Renal cortical epithelial cell (primary cell): ENCODE measurements at regions not wholly inside any gene's neighbourhood (a gene's known extent, or its start where the extent isn't known, plus 50 kb on each side); places are given as distances from the start of the nearest gene placed in this dataset.
A peak's percentile ranks its signal among the peaks of the same experiment; 100 is the strongest.
"Not testable (repeated sequence)": the region's sequence is repeated elsewhere in the genome, so short reads cannot be mapped to it uniquely, and the experiment has no call there.

ENCODE experiments used
- DNase-seq: peaks from one replicate; pipeline ENCODE4 v3.0.0-alpha.2; 2011; ENCODE audit warnings: low read depth

DNA sequence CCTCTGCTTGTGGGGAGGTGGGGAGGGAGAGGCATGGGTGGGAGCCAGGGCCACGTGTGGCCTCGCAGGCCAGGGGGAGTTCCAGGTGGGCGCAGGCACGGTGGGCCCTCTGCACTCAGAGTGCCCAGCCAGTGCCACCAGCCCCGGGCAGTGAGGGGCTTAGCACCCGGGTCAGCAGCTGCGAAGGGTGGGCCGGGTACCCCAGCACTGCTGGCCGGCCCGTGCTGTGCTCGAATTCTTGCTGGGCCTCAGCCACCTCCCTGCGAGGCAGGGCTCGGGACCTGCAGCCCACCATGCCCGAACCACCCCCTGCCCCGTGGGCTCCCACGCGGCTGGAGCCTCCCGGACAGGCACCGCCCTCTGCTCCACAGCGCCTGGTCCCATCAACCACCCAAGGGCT is 1277.2 kb downstream of the JRKL start:
- no peak for DNase-seq

DNA sequence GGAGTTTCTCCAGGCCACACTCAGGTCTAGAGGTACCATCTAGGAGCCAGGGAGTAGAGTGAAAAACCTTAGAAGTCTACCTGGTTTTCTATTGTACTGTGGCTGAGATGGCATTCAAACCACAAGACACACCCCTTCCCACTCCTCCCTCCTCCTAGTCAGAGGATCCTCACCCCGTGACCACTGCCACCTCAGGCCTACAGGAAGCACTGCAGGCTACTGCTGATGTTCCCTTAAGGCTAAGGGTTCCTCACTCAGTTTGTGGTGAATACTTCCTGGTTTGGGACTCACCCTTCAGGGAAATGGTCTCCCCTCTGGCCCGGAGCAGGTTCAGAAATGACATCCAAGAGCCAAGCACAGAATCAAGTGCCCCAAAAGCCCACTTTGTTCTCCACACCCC is 1293.9 kb downstream of the JRKL start:
- peak; percentile 27 for DNase-seq

DNA sequence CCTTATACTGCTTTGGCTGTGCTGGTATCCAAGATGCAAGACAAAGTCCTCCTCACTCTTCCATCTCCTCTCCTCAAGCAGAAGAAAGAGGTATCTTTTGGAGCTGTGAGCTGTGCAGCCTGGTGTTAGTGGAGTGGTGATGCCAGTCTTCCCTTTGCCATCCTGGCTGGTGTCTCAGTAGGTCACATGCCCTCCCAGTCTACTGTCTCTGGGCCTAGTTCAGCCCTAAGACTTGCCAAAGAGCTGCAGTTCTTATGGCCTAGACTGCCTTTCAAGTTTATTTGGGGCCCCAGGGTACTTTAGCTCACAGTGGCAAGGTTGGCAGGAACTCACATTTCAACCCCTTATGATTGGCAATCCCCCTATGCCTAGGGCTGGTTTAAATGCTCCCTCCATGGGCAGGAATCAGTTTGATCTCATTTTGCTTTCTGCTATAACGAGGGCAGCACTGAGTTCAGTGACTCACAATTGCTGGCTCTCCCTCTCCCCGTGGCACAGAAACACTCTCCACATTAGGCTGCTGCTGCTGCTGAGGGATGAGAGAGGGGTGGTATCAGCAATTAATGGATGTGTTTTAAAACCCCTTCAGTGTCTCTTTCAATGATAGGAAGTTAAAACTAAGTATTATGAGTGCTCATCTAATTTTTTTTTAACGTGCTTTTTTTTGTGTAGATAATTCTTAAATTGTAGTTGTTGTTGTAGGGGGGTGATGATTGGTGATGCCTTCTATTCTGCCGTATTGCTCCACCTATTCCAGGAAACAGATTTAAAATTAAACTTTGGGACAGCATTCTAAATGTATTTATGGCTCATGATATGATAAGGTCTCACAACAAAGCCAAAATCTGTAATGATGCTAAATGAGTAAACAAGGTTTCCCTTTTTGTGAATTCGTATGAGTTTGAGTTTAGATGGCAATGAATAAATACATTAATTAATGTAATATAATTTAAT is 1295.0 kb downstream of the JRKL start:
- no peak for DNase-seq

DNA sequence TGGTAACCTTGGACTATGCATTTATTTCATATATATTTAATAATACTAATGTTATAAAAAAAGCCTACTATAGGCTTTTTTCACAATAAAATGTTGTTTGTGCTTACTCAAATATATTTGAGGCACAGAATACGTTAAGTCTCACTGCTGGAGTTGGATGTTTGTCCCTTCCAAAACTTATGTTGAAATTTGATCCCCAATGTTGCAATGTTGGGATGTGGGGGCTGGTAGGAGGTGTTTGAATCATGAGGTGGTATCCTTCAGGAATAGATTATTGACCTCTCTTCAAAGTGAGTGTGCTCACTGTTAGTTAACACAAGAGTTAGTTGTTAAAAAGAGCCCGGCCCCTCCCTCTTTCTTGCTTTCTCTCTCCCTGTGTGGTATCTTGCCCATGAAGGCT is 1295.9 kb downstream of the JRKL start:
- DNase-seq = no peak

DNA sequence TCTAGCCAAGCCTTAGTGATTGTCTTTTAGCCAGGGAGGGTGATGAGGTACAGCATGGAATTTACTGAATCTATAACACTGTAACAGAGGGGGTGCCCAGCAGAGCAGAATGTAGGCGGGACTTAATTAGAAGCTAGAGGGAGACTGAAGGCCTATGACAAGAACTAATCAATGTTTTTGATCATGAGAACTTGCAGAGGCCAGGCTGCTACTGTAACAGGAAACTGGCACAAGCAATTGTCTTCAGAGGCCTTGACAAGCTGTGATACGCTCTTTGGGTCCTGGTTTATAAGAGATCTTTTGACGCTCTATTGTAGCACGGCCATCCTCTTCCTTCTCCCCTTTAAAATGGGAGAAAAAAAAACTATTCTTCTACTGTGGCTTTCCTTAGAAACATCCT is 1297.3 kb downstream of the JRKL start:
- DNase-seq = no peak

DNA sequence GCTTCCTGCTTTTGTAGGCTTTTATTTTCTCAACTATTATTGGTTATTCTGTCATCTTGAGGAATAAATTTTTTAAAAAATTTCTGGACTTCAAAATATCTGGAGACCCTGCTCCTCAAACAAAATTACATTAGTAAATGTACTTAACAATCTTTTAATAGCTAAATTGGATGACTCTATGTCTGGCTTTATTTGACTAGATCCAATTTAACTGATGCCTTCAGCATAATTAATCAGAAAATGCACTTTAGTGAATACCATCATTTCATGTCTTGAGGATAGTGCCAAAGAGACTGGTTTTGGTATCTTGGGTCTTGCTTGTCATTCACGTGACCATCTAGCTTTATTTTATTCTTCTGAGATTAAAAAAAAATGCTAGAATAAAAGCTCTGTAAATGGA is 1301.2 kb downstream of the JRKL start:
- no peak for DNase-seq

DNA sequence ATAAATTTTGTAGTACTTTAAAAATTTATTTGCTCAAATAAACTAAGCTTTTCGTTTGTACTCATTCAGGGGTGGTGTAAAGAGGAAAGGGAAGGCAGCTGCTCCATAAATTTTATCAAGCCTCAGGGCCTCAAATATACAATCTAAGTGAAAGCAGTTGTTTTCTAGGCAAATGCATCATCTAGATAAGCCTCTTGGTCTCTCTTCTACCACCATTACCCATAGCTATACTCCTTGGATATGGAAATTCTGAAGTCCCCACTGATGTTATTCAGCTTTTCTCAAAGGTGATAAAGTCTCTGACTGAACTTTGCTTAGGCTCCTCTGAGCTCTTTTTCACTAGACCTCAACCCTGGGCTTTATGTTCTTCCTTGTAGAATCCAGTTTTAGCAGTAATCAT is 1313.1 kb downstream of the JRKL start:
- DNase-seq = no peak

DNA sequence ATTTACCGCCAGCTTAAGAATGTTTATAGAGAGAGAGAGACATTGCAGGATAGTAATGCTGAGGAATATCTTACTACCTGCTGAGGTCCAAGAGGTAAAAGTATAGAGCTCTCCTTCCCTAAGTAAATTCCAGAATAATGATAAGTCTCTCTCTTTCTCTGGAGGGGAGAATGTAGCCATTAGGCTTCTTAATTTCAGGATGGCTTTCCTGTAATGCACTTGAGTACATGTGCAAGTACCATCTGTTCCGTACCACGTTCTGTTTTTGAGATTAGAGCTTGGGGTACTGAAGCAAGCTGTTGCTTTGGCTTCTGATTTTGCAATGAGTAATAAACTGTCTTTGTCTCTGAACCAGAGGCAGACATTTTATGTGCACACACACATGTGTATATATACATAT is 1314.0 kb downstream of the JRKL start:
- DNase-seq = no peak

DNA sequence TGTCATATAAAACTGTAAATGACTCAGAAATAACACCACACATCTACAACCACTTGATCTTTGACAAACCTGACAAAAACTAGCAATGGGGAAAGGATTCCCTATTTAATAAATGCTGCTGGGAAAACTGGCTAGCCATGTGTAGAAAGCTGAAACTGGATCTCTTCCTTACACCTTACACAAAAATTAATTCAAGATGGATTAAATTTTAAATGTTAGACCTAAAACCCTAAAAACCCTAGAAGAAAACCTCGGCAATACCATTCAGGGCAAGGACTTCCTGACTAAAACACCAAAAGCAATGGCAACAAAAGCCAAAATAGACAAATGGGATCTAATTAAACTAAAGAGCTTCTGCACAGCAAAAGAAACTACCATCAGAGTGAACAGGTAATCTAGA is 1315.3 kb upstream of the CNTN5 start:
- DNase-seq = not testable (repeated sequence)

DNA sequence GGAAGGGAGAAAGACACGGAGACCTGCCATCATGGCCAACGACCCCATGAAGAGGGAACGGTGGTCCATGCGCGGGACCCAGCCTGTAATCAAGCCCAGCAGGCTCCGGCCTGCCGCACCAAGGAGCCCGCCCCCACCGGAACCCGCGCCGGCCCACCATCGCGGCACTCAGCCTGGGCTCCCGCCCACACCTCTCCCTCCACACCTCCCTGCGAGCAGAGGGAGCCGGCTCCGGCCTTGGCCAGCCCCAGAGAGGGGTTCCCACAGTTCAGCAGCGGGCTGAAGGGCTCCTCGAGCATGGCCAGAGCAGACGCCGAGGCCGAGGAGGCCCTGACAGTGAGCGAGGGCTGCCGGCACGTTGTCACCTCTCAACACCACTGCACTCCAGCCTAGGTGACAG is 1302.8 kb upstream of the CNTN5 start:
- no peak for DNase-seq

DNA sequence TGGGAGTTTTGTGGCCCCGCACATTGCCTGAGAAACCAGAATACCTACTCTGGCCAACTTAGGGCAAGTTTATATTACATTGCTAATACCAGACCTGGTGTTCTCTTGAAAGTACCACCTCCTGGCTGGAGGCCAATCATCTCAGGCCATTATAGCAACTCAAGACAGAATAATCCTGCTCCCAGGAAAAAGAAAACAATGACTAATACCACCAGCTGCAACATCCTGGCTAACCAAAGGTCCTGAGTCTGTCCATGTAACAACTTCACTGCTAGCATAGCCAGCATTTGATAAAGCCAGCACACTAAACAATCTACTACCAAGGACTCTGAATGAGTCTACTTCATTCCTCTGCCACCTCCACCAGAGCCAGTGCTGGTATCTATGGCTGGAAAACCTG is 1298.7 kb upstream of the CNTN5 start:
- DNase-seq = peak; percentile 87

DNA sequence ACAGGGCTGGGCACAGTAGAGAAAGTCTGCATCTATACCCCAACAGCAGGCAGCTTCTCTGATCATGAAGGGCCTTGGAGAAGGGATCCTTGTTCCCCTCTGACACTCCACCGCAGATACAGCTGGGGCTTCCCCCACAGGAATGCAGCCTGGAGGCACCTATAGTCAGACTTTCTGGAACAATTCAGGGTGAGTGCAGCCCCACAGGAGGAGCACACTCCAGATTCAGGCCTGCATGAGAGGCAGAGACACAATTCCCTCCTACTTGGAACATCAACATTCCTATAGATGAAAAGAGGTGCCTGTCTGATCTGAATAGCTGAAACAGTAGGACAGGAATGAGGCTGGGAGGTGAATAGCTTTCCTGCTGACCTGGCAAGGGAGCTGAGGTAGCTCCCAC is 1298.0 kb upstream of the CNTN5 start:
- no peak for DNase-seq

DNA sequence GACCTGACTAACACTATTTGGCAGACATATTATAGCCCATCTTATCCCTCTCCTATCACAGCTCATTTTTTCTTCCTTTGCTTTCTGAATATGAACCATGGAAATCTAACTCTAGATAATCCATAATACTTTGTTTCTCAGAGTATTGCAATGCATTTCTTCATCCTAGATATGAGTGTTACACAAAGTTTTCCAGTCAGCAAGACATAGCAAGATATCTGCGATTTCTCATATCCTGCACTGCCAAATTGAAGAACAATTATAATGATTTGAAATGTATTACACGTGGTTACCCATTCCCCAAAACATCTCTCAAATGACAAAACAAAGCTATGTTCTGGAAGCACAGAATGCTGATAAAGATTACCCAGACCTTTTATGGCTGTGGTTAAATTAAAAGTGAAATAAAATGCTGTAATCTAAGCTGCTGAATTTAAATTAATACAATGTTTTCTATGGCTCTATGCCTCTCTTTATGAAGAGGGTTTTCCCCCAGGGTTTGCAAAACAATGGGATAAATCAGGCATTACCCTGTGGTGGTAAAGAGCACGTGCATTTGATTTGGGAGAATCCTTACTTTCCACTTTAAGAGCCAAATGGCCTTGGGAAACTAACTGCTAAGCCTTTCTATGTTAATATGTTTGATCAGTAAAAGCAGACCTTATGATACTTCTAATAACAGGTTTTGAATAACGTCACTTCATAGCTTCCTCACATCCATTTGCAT is 1291.0 kb upstream of the CNTN5 start:
- no peak for DNase-seq

DNA sequence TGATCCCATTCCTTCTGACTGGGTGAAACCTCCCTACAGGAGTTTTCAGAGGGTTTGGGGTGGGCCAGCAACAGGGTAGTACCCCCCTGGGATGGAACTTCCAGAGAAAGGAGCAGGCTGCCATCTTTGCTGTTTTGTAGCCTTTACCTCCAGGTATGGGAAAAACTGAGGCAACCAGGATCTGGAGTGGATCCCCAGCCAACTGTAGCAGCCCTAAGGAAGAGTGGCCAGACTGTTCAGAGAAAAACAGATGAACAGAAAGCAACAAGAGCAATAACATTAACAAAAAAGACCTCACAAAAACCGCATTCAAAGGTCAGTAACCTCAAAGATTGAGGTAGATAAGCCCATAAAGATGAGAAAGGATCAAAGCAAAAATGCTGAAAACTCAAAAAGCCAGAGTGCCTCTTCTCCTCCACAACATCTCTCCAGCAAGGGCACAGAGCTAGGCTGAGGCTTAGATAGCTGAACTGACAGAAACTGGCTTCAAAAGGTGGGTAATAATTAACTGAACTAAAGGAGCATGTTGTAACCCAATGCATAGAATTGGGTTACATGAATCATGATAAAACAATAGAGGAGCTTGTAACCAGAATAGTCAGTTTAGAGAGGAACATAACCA is 1288.6 kb upstream of the CNTN5 start:
- DNase-seq = peak; percentile 81

DNA sequence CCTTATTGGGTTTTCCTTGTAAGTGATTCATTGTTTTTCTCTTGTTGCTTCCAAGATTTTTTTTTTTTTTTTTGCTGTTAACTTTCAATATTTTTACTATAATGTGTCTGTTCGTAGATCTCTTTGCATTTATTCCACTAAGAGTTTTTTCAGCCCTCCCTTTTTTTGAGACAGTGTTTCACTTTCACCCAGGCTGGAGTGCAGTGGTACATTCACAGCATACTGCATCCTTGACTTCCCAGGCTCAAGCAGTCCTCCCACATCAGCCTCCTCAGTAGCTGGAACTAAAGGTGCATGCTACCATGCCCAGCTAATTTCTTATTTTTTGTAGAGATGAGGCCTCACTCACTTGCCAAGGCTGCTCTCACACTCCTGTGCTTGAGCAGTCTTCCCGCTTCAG is 1282.0 kb upstream of the CNTN5 start:
- no peak for DNase-seq

DNA sequence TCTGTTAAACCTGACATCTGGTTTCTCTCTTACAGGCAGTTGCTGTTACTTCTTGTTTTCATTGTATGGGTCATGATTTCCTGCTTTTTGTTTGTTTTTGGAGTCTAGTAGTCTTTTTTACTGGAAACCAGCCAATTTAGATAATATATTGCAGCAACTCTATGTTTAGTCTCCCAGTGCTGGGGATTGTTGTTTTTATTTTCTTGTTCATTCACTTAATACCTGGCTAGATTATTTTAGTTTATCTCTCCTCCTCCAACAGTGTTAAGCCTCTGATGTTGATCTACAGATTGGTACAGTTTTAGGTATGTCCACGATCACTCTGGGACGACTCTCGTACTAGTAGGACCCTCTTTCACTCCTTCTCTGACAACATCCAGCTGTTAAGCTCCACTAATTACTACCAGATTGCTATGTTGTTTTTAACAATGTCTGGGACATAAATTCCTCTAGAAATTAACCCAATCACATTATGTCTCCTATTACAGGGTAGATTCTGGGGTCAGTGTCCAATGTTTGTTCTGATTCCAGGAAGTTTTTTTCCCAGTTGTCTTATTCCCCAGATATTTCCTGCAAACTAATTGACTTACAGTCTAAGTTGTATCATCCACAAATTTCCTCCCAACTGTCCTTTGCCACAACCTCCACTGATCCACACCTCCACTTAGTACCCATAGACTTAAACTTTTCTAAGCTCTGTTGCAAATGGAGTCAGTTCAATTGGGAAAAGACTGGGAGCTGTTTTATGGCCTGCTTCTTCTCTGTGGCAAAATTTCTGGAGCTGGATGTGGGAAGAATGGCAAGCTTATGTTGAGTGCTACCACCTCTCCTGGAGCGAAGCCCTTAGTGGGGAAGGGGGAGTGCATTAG is 1280.6 kb upstream of the CNTN5 start:
- DNase-seq = peak; percentile 37

DNA sequence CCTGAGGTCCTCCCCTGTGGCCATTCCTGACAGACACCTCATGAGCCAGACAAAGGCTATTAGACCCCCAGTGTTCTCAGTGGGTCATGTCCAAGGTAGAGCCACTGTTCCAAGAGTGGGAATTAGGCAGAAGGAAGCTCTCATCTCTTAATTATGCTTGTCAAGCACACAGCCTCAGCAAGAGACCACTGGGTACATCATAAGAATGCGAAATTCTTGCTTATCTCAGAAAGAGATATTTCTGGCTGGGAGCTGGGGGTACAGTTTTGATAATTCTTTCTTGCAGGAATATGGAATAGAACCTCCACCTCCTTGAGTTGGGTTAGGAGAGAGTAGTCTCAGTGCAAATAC is 1280.0 kb upstream of the CNTN5 start:
- DNase-seq = no peak

DNA sequence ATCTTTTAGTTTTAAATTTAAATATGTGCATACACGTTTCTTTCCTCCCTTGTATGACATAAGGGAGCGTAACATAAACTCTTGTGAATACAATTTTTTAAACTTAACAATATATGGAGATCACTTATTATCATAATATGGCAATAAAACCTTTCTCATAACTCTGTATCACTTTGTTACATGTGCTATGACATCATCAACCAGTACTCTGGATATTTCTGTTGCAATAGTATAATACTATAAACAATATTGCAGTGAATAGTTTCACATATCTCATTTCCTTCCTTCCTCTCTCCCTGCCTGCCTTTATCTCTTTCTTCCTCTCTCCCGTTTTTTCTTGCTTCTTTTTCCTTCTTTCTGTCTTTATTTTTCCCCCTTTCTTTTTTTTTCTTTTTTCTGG is 1278.0 kb upstream of the CNTN5 start:
- no peak for DNase-seq

DNA sequence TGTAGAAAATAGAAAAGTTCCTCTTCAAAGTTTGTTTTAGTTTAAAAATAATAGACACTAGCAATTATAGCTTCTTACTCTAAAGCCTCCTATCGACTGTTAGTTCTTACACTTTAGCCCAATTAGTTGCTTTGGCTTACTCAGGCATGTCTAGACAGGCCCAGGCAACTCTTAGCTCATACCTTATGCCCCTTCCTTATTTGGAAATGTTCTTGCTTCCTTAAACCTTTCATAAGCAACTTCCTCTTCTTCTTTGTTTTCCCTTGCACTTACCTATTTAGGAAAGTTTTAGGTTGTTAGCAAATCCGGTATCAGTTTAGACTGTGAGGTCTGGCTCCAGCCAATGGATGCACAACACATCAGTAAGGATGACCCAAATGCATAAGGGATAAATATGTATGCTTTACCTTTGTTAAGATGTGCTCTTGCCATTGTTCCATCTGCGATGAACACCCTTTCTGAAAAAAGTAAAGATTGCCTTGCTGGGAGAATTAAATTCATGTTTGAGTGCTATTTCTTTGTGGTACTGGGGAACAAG is 1277.5 kb upstream of the CNTN5 start:
- DNase-seq = peak; percentile 61

DNA sequence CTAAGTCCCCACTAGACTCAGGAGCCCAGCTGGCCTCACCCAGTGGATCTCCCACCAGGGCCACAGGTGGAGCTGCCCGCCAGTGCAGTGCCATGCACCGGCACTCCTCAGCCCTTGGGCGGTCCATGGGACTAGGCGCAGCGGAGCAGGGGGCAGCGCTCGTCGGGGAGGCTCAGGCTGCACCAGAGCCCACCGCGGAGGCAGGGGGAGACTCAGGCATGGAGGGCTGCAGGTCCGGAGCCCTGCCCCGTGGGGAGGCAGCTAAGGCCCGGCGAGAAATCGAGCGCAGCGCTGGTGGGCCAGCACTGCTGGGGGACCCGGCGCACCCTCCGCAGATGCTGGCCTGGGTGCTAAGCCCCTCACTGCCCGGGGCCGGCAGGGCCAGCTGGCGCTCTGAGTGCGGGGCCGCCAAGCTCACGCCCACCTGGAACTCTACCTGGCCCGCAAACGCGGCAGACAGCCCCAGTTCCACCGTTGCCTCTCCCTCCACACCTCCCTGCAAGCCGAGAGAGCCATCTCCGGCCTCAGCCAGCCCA is 1275.2 kb upstream of the CNTN5 start:
- no peak for DNase-seq

DNA sequence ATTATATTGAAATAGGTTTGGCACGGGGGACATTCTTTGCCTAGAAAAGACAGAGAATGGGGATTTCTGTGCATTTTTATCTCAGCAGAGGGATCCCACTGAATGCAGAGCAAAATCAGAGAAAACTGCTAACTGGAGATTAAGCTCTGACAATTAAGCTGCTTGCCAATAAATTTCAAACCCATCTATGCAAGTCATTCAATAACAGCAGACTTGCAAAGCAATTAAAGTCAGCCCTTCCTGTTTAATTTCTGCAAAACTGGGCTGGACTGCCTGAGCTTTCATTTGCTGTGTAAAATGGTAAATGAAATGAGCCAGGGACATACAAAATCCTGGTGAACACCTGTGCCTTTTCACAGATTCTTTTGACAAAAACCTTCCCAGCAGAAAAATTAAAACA is 1273.9 kb upstream of the CNTN5 start:
- DNase-seq = no peak
